H1 (cell line): ENCODE measurements at regions not wholly inside any gene's neighbourhood (a gene's known extent, or its start where the extent isn't known, plus 50 kb on each side); places are given as distances from the start of the nearest gene placed in this dataset.

Experiments
- HDAC6 ChIP-seq: IDR thresholded peaks from one replicate; pipeline ENCODE4 v1.7.1; 2012; ENCODE audit warnings: low read depth, mild to moderate bottlenecking, inconsistent platforms, low read length, moderate library complexity
- PHF8 ChIP-seq: fragments of 200-600 bp; sonication (generic); conservative IDR thresholded peaks from 2 replicates; pipeline ENCODE4 v1.7.1; 2012; ENCODE audit warnings: low read depth, mild to moderate bottlenecking, inconsistent platforms, low read length, moderate library complexity
- TCF12 ChIP-seq: IDR thresholded peaks from 2 replicates; pipeline ENCODE4 v1.6.1; 2011; ENCODE audit warnings: low read depth, mild to moderate bottlenecking, low read length
- TF ChIP-seq, protein P1 (sequence below): IDR thresholded peaks from 2 replicates; pipeline ENCODE4 v1.6.1; 2011; ENCODE audit warnings: low read length, improper control_type of control experiment

DNA sequence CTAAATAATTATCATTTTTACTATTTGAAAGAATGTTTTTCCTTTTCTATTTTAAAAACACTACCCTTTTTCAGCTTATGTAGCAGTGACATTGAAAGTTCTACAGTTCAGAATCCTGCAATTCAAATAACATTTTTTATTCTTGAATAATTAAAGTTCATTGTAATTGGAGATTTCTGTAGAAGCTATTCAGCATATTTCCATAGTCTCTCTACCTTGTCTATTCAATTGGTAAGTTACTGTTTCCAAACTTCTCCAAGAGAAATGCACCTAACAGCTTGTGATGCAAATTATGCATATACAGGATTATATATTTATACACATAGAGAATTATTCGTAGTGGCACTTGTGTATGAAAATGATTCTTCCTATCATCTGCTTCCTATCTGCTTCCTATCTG lies 149.7 kb upstream of the ARRDC3 start (continued):
- TF ChIP-seq PHF8 (no peak), TCF12 (no peak), HDAC6 (no peak)
- TF ChIP-seq, protein P1, sequence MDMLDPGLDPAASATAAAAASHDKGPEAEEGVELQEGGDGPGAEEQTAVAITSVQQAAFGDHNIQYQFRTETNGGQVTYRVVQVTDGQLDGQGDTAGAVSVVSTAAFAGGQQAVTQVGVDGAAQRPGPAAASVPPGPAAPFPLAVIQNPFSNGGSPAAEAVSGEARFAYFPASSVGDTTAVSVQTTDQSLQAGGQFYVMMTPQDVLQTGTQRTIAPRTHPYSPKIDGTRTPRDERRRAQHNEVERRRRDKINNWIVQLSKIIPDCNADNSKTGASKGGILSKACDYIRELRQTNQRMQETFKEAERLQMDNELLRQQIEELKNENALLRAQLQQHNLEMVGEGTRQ = no peak
- TF ChIP-seq, all 59 proteins: peak for 0
